B cell (primary cell): ENCODE measurements at regions not wholly inside any gene's neighbourhood (a gene's known extent, or its start where the extent isn't known, plus 50 kb on each side); places are given as distances from the start of the nearest gene placed in this dataset.

ENCODE experiments used
- CTCF ChIP-seq: fragments of 200-600 bp; IDR thresholded peaks from one replicate; pipeline ENCODE4 v1.8.0; 2022; ENCODE audit warnings: antibody characterized with exemption, mild to moderate bottlenecking
- EZH2 ChIP-seq: IDR thresholded peaks from 2 replicates; pipeline ENCODE4 v1.6.1; 2012; ENCODE audit warnings: borderline replicate concordance, low read depth, mild to moderate bottlenecking, moderate library complexity, low read length; ENCODE audit not compliant: insufficient read depth, poor library complexity, severe bottlenecking

DNA sequence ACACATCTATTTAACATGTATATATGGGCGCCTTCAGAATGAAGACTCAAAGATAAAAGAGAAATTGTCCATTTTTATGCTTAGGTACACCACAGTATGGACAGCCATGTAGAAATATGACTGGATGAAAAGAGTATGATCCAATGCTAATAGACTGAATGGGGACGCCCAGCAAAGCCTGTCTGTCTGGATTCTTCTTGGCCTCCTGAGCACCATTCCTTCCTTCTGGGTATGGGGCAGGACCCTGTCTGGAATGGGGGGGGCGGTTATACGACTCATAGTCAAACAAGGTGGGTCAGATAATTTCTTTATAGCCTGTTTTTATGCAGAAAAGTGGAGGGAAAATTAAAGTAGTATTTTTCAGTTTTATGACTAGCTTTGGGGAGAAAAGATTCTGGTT is 81.2 kb upstream of the ABCD3 start:
- TF ChIP-seq CTCF (no peak), EZH2 (no peak)
